ENCODE measurements at regions not wholly inside any gene's neighbourhood (a gene's known extent, or its start where the extent isn't known, plus 50 kb on each side); places are given as distances from the start of the nearest gene placed in this dataset.

DNA sequence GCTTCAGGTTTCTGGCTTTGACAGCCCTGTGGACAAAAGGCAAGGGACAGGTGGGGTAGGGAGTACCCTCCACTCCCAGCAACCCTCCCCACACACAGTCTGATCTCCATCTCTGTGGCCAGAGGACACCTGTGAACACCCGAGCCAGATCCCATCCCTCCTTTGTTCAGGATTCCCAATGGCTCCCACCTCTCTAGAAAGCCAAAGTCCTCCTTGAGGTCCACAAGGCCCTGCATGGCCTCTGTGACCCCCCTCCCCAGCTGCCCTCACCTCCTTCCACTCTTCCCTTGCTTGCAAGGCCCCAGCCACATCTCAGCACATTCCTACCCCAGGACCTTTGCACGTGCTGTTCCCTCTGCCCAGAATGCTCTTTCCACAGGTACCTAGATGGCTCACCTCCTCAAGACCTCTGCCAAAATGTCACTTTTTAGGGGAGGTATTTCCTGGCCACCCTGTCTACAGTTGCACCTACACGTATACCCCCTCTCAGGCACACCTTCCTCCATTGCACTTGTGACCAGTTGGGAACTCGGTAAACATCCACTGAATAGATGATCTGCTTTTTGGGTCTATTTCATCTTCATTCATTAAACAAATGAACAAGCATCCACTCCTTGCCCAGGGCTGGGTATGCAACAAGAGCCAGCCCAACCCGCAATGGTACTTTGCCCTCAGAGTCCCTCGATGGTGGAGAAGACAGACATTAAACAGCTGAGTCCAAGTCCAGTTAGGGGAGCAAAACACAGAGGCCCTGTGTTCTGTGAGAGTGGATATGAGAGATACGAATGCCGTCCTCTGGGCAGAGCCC, 107.0 kb downstream of the CRLF3 start:
- TF ChIP-seq REST (IDR thresholded peaks at IDR 0.05; ENCODE audit: insufficient replicate concordance, low read depth): no peak
- TF ChIP-seq CTCF (IDR thresholded peaks at IDR 0.05; ENCODE audit: insufficient read depth, low read length): no peak
- no peak for TF ChIP-seq POLR2AphosphoS5 (IDR thresholded peaks at IDR 0.05; ENCODE audit: low read depth)
